SU-DHL-6 (cell line): ENCODE measurements at regions not wholly inside any gene's neighbourhood (a gene's known extent, or its start where the extent isn't known, plus 50 kb on each side); places are given as distances from the start of the nearest gene placed in this dataset.

Experiments
- H2AFZ ChIP-seq: fragments of 200-600 bp; sonication (generic); 2 replicates; pipeline ENCODE4 v1.6.1; 2014; ENCODE audit warnings: low read depth, mild to moderate bottlenecking, moderate library complexity, mixed read lengths, antibody characterized with exemption, low read length; ENCODE audit not compliant: severe bottlenecking
- H3F3A ChIP-seq: fragments of 200-600 bp; shearing (Covaris generic); 2 replicates; pipeline ENCODE4 v1.6.0; 2016; ENCODE audit warnings: antibody characterized with exemption, mild to moderate bottlenecking; ENCODE audit not compliant: insufficient read depth
- H3K27ac ChIP-seq: fragments of 200-600 bp; sonication (generic); 2 replicates; pipeline ENCODE4 v1.5.1; 2016; ENCODE audit warnings: low read depth, mild to moderate bottlenecking, low read length, moderate library complexity, mixed read lengths
- H3K27me3 ChIP-seq: fragments of 200-600 bp; sonication (generic), shearing (Covaris generic); 2 replicates; pipeline ENCODE4 v1.6.0; 2014; ENCODE audit warnings: mild to moderate bottlenecking, low read length
- H3K36me3 ChIP-seq: fragments of 200-600 bp; sonication (generic); 2 replicates; pipeline ENCODE4 v1.6.1; 2014; ENCODE audit warnings: mild to moderate bottlenecking, low read length, mixed read lengths
- H3K4me2 ChIP-seq: fragments of 300-600, 200-600 bp; shearing (Covaris generic), sonication (generic); 2 replicates; pipeline ENCODE4 v1.6.0; 2014; ENCODE audit warnings: low read length, low read depth, mild to moderate bottlenecking; ENCODE audit not compliant: poor library complexity, severe bottlenecking
- H3K4me3 ChIP-seq: fragments of 200-600 bp; sonication (generic); 2 replicates; pipeline ENCODE4 v1.5.1; 2014; ENCODE audit warnings: antibody characterized with exemption, low read length, mild to moderate bottlenecking, mixed read lengths; ENCODE audit not compliant: insufficient read depth, poor library complexity, severe bottlenecking
- H3K79me2 ChIP-seq: fragments of 200-600 bp; sonication (generic); 2 replicates; pipeline ENCODE4 v1.6.1; 2014; ENCODE audit warnings: mild to moderate bottlenecking, low read length, moderate library complexity; ENCODE audit not compliant: insufficient read depth
- H3K9ac ChIP-seq: fragments of 200-600 bp; sonication (generic); 2 replicates; pipeline ENCODE4 v1.7.0; 2014; ENCODE audit warnings: mild to moderate bottlenecking, low read length
- H3K9me2 ChIP-seq: fragments of 200-600 bp; sonication (generic); replicated peaks from 2 replicates; pipeline ENCODE4 v1.6.1; 2014; ENCODE audit warnings: low read length; ENCODE audit not compliant: insufficient read depth
- H3K9me3 ChIP-seq: fragments of 200-600 bp; sonication (generic); 2 replicates; pipeline ENCODE4 v1.6.1; 2014; ENCODE audit warnings: low read length, mixed read lengths; ENCODE audit not compliant: insufficient read depth
- H4K20me1 ChIP-seq: fragments of 200-600 bp; sonication (generic); 2 replicates; pipeline ENCODE4 v1.6.1; 2014; ENCODE audit warnings: low read depth, mild to moderate bottlenecking, antibody characterized with exemption, low read length, moderate library complexity, mixed read lengths
- CTCF ChIP-seq: fragments of 200-600 bp; sonication (generic); IDR thresholded peaks from one replicate; pipeline ENCODE4 v1.5.1; 2017; ENCODE audit warnings: antibody characterized with exemption, mild to moderate bottlenecking, low read length, moderate library complexity; ENCODE audit not compliant: insufficient read depth, poor library complexity, severe bottlenecking
- EZH2phosphoT487 ChIP-seq: fragments of 200-600 bp; sonication (generic), shearing (Covaris generic); conservative IDR thresholded peaks from 2 replicates; pipeline ENCODE4 v1.6.1; 2018; ENCODE audit warnings: mild to moderate bottlenecking, antibody characterized with exemption, low read length, moderate library complexity, mixed read lengths

GRCh38 chr13:99740251-99740979 is 231.2 kb downstream of the ZIC5 start:
- no peak overlapping the region for H3K4me2 ChIP-seq
- H3K9me3 ChIP-seq, result no peaks in the 10 kb centered on the region
- H3K36me3 ChIP-seq, result no peaks in the 10 kb centered on the region
- no peak overlapping the region for H3K4me3 ChIP-seq
- no peak overlapping the region for H2AFZ ChIP-seq
- H4K20me1 ChIP-seq, result no peaks in the 10 kb centered on the region
- H3K9ac ChIP-seq, result no peak overlapping the region
- TF ChIP-seq CTCF (no peak), EZH2phosphoT487 (no peak)
- H3K27ac ChIP-seq, result no peak overlapping the region
- H3K27me3 ChIP-seq, result no peaks in the 10 kb centered on the region
- no peaks in the 10 kb centered on the region for H3K79me2 ChIP-seq
- no peaks in the 10 kb centered on the region for H3K9me2 ChIP-seq
- no peaks in the 10 kb centered on the region for H3F3A ChIP-seq

GRCh38 chr13:99738626-99739025 is 232.9 kb downstream of the ZIC5 start:
- H3K27ac ChIP-seq, result no peak overlapping the region
- no peak overlapping the region for H2AFZ ChIP-seq
- H3K27me3 ChIP-seq, result no peaks in the 10 kb centered on the region
- H3K79me2 ChIP-seq, result no peaks in the 10 kb centered on the region
- no peak overlapping the region for H3K4me2 ChIP-seq
- no peak overlapping the region for H3K9ac ChIP-seq
- H3K4me3 ChIP-seq, result no peak overlapping the region
- H3K9me2 ChIP-seq, result no peaks in the 10 kb centered on the region
- no peaks in the 10 kb centered on the region for H3K36me3 ChIP-seq
- H3F3A ChIP-seq, result no peaks in the 10 kb centered on the region
- TF ChIP-seq CTCF, result no peak
- TF ChIP-seq EZH2phosphoT487, result no peak
- H4K20me1 ChIP-seq, result no peaks in the 10 kb centered on the region
- H3K9me3 ChIP-seq, result no peaks in the 10 kb centered on the region

- H3K27me3 ChIP-seq, result no peaks in the 10 kb centered on the region
- H3K36me3 ChIP-seq, result no peaks in the 10 kb centered on the region
- no peak overlapping the region for H3K27ac ChIP-seq
- no peak overlapping the region for H3K9ac ChIP-seq
- no peaks in the 10 kb centered on the region for H3K9me3 ChIP-seq
- no peaks in the 10 kb centered on the region for H3K79me2 ChIP-seq
- TF ChIP-seq EZH2phosphoT487 (no peak), CTCF (no peak)
- H3K4me2 ChIP-seq, result no peak overlapping the region
- H3K4me3 ChIP-seq, result no peak overlapping the region
- no peaks in the 10 kb centered on the region for H3F3A ChIP-seq
- no peaks in the 10 kb centered on the region for H3K9me2 ChIP-seq
- no peak overlapping the region for H2AFZ ChIP-seq
- H4K20me1 ChIP-seq, result no peaks in the 10 kb centered on the region
Measured at GRCh38 chr13:99737481-99738245, 233.9 kb downstream of the ZIC5 start.
